GM23248 (cell line): ENCODE measurements at regions not wholly inside any gene's neighbourhood (a gene's known extent, or its start where the extent isn't known, plus 50 kb on each side); places are given as distances from the start of the nearest gene placed in this dataset.

Experiments used
- DNase-seq: peaks from one replicate; pipeline ENCODE4 v3.0.0-alpha.2; 2015
- H2AFZ ChIP-seq: fragments of 200-600 bp; sonication (generic); 2 replicates; pipeline ENCODE4 v1.6.1; 2016; ENCODE audit warnings: antibody characterized with exemption
- H3F3A ChIP-seq: fragments of 200-600 bp; sonication (generic); 2 replicates; pipeline ENCODE4 v1.6.1; 2016; ENCODE audit warnings: mild to moderate bottlenecking, antibody characterized with exemption, mixed run types; ENCODE audit not compliant: insufficient read depth
- H3K27ac ChIP-seq: fragments of 200-600 bp; sonication (generic); 2 replicates; pipeline ENCODE4 v1.5.1; 2016; ENCODE audit warnings: mild to moderate bottlenecking
- H3K27me3 ChIP-seq: fragments of 200-600 bp; sonication (generic); replicated peaks from 2 replicates; pipeline ENCODE4 v1.6.1; 2016; ENCODE audit warnings: mild to moderate bottlenecking; ENCODE audit not compliant: insufficient read depth
- H3K36me3 ChIP-seq: fragments of 200-600 bp; sonication (generic); 2 replicates; pipeline ENCODE4 v1.6.1; 2016; ENCODE audit warnings: low read depth, mild to moderate bottlenecking
- H3K4me1 ChIP-seq: fragments of 200-600 bp; sonication (generic); 2 replicates; pipeline ENCODE4 v1.6.1; 2016; ENCODE audit warnings: mild to moderate bottlenecking; ENCODE audit not compliant: insufficient read depth
- H3K4me2 ChIP-seq: fragments of 200-600 bp; sonication (generic); one replicate; pipeline ENCODE4 v1.6.1; 2016; ENCODE audit warnings: mild to moderate bottlenecking; ENCODE audit not compliant: unreplicated experiment
- H3K4me3 ChIP-seq: fragments of 200-600 bp; sonication (generic); 2 replicates; pipeline ENCODE4 v1.5.1; 2016; ENCODE audit warnings: mild to moderate bottlenecking
- H3K79me2 ChIP-seq: fragments of 200-600 bp; sonication (generic); 2 replicates; pipeline ENCODE4 v1.6.1; 2016; ENCODE audit warnings: mild to moderate bottlenecking; ENCODE audit not compliant: insufficient read depth
- H3K9ac ChIP-seq: fragments of 200-600 bp; sonication (generic); 2 replicates; pipeline ENCODE4 v1.6.1; 2016; ENCODE audit warnings: mild to moderate bottlenecking
- H3K9me2 ChIP-seq: fragments of 200-600 bp; sonication (generic); 2 replicates; pipeline ENCODE4 v1.6.1; 2016; ENCODE audit warnings: mixed run types, mild to moderate bottlenecking, moderate library complexity; ENCODE audit not compliant: insufficient read depth
- H3K9me3 ChIP-seq: fragments of 200-600 bp; sonication (generic); one replicate; pipeline ENCODE4 v1.6.1; 2017; ENCODE audit warnings: low read depth
- H4K20me1 ChIP-seq: fragments of 200-600 bp; sonication (generic); 2 replicates; pipeline ENCODE4 v1.6.0; 2016; ENCODE audit not compliant: insufficient read depth
- EZH2 ChIP-seq: fragments of 200-600 bp; sonication (generic); IDR thresholded peaks from 2 replicates; pipeline ENCODE4 v1.6.1; 2018; ENCODE audit warnings: antibody characterized with exemption, mild to moderate bottlenecking; ENCODE audit not compliant: insufficient read depth, poor library complexity, severe bottlenecking
- EZH2phosphoT487 ChIP-seq: fragments of 200-600 bp; sonication (generic); IDR thresholded peaks from 2 replicates; pipeline ENCODE4 v1.6.1; 2018; ENCODE audit warnings: antibody characterized with exemption, moderate library complexity, mild to moderate bottlenecking, low read depth; ENCODE audit not compliant: insufficient read depth
- WGBS, 2 experiments: methylation state at CpG; one replicate each; pipeline ENCODE4 v1.1.6; 2015 to 2017; ENCODE audit warnings: low lambda C conversion rate in 2 of 2, low coverage in 1 of 2; ENCODE audit errors: missing lambda C conversion rate in 2 of 2; 5-methylcytosine and 5-hydroxymethylcytosine counted together
- in situ Hi-C: fragments of 300-500 bp; cut with MboI; formaldehyde crosslinking; loops from 2 replicates; pipeline ENCODE4 v1.15.0; 2020

- no peaks in the 10 kb centered on the region for H3K9me2 ChIP-seq
- DNase-seq = no peak
These were observed 330.2 kb downstream of the DIPK2A start for GRCh38 chr3:144301863-144302262.

DNA sequence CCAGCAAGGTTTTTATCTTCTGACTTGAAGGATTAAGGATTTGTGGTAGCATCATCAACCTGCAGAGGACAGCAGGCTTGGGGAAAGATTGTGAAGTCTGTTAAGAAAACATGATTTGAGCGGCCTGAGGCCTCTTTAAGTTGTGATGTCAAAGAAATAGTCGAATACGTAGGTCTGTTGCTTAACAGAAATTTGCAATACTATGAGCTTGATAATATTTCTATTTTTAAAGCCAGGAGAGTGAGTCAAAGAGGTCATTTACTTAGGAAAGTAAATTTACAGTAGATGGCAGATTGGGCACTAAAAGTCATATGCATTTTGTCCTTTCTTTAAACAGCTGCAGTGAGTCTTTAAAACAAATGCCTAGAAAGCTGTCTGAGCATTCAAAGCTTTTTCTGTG is 336.3 kb downstream of the DIPK2A start:
- no peaks in the 10 kb centered on the region for H3K9me2 ChIP-seq
- H3K79me2 ChIP-seq = no peaks in the 10 kb centered on the region
- WGBS, 2 experiments = 29 to 31% methylated on average over 3 of the region's 3 CpGs
- H2AFZ ChIP-seq = no peak overlapping the region
- no peaks in the 10 kb centered on the region for H3K4me1 ChIP-seq
- no peak overlapping the region for H3K27ac ChIP-seq
- in situ Hi-C loops = no loop called here
- no peak overlapping the region for H3K4me3 ChIP-seq
- no peaks in the 10 kb centered on the region for H3F3A ChIP-seq
- no peak overlapping the region for H3K4me2 ChIP-seq
- H3K36me3 ChIP-seq = no peaks in the 10 kb centered on the region
- H4K20me1 ChIP-seq = no peaks in the 10 kb centered on the region
- DNase-seq = no peak
- no peaks in the 10 kb centered on the region for H3K27me3 ChIP-seq
- no peak overlapping the region for H3K9ac ChIP-seq
- H3K9me3 ChIP-seq = no peaks in the 10 kb centered on the region
- no peak for TF ChIP-seq EZH2phosphoT487
- no peak for TF ChIP-seq EZH2

More at GRCh38 chr3:144301863-144302262, 330.2 kb downstream of the DIPK2A start:
- H3K9me3 ChIP-seq = no peaks in the 10 kb centered on the region
- in situ Hi-C loops = no loop called here
- H3F3A ChIP-seq = no peaks in the 10 kb centered on the region
- no peaks in the 10 kb centered on the region for H3K27me3 ChIP-seq
- no peak overlapping the region for H3K9ac ChIP-seq
- no peak for TF ChIP-seq EZH2
- TF ChIP-seq EZH2phosphoT487 = no peak
- H2AFZ ChIP-seq = no peak overlapping the region
- no peaks in the 10 kb centered on the region for H4K20me1 ChIP-seq
- 0 to 9% methylated on average over 1 of the region's 1 CpG for WGBS, 2 experiments
- no peak overlapping the region for H3K4me3 ChIP-seq
- H3K4me1 ChIP-seq = no peaks in the 10 kb centered on the region
- H3K36me3 ChIP-seq = no peaks in the 10 kb centered on the region
- no peak overlapping the region for H3K27ac ChIP-seq
- no peak overlapping the region for H3K4me2 ChIP-seq
- H3K79me2 ChIP-seq = no peaks in the 10 kb centered on the region

GRCh38 chr3:144308396-144308795 is 336.8 kb downstream of the DIPK2A start:
- Histone ChIP-seq H2AFZ (no peak overlapping the region), H3K9me3 (no peaks in the 10 kb centered on the region), H4K20me1 (no peaks in the 10 kb centered on the region), H3K4me2 (no peak overlapping the region), H3K79me2 (no peaks in the 10 kb centered on the region), H3F3A (no peaks in the 10 kb centered on the region), H3K4me1 (no peaks in the 10 kb centered on the region), H3K36me3 (no peaks in the 10 kb centered on the region), H3K27ac (no peak overlapping the region), H3K9me2 (no peaks in the 10 kb centered on the region), H3K9ac (no peak overlapping the region), H3K4me3 (no peak overlapping the region), H3K27me3 (no peaks in the 10 kb centered on the region)
- no peak for DNase-seq
- in situ Hi-C loops = no loop called here
- TF ChIP-seq EZH2phosphoT487 = no peak
- no peak for TF ChIP-seq EZH2
- WGBS, 2 experiments = 40 to 41% methylated on average over 3 of the region's 3 CpGs

- Histone ChIP-seq H4K20me1 (no peaks in the 10 kb centered on the region), H3K27ac (no peak overlapping the region), H3K4me1 (no peaks in the 10 kb centered on the region), H3K9me2 (no peaks in the 10 kb centered on the region), H3K4me2 (no peak overlapping the region), H3K36me3 (no peaks in the 10 kb centered on the region), H3K9ac (no peak overlapping the region), H3K79me2 (no peaks in the 10 kb centered on the region), H3K4me3 (no peak overlapping the region), H2AFZ (no peak overlapping the region), H3K27me3 (no peaks in the 10 kb centered on the region), H3F3A (no peaks in the 10 kb centered on the region), H3K9me3 (no peaks in the 10 kb centered on the region)
- no peak for DNase-seq
- 44 to 51% methylated on average over 3 of the region's 3 CpGs for WGBS, 2 experiments
- TF ChIP-seq EZH2phosphoT487 = no peak
- no peak for TF ChIP-seq EZH2
- in situ Hi-C loops = no loop called here
These were observed 341.1 kb downstream of the DIPK2A start for GRCh38 chr3:144312702-144313101.

GRCh38 chr3:144314946-144315345 is 343.3 kb downstream of the DIPK2A start:
- Histone ChIP-seq H2AFZ (no peak overlapping the region), H3K36me3 (no peaks in the 10 kb centered on the region), H3K79me2 (no peaks in the 10 kb centered on the region), H3K27ac (no peak overlapping the region), H3K4me1 (no peaks in the 10 kb centered on the region), H3K4me3 (no peak overlapping the region), H4K20me1 (no peaks in the 10 kb centered on the region), H3K27me3 (no peaks in the 10 kb centered on the region), H3K9me2 (no peaks in the 10 kb centered on the region), H3K9ac (no peak overlapping the region), H3F3A (no peaks in the 10 kb centered on the region), H3K4me2 (no peak overlapping the region), H3K9me3 (no peaks in the 10 kb centered on the region)
- DNase-seq = no peak
- WGBS, 2 experiments = 6 to 12% methylated on average over 3 of the region's 3 CpGs
- TF ChIP-seq EZH2 (no peak), EZH2phosphoT487 (no peak)
- in situ Hi-C loops = no loop called here
